ENCODE measurements at regions not wholly inside any gene's neighbourhood (a gene's known extent, or its start where the extent isn't known, plus 50 kb on each side); places are given as distances from the start of the nearest gene placed in this dataset.

DNA sequence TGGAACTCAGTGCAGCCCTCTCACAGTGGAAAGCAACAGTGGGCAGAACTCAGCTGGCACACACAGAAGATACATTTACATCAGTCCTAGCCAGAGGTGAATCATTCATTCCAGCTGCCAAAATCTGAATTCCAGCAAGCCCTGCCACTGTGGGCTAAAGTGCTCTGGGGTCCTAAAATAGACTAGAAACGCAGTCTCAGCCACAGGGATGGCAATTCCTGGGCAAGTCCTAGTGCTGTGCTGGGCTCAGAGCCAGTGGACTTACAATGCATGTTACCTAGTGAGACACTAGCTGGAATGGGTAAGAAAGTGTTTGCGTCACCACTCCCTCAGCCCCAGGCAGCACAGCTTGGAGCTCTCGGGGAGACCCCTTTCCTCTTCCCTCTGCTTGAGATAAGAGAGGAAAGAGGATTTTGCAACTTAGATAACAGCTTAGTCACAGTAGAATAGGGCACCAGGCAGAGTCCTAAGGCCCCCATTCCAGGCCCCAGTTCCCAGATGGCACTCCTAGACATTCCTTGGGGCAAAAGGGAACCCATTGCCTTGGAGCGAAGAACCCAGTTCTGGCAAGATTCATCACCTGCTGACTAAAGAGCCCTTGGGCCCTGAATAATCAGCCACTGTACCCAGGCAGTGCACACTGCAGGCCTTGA lies 592.9 kb downstream of the FSCB start:
- 75 to 85% methylated on average over 4 of the region's 4 CpGs for WGBS, 2 donors
- no peak for DNase-seq

GRCh38 chr14:43903209-43903608 lies 603.9 kb downstream of the FSCB start:
- intact Hi-C loops (cut with DNase I): no loop called here
- TF ChIP-seq CTCF (IDR thresholded peaks at IDR 0.05) (no peak), POLR2A (IDR thresholded peaks at IDR 0.05) (no peak)
- 68 to 70% methylated on average over 1 of the region's 1 CpG for WGBS, 2 donors

More for the DNA sequence above, 592.9 kb downstream of the FSCB start:
- H3K27me3 ChIP-seq: no peaks in the 10 kb centered on the region
- no peak overlapping the region for H3K4me3 ChIP-seq (replicated peaks in 1 of 3)
- H3K9me3 ChIP-seq: no peaks in the 10 kb centered on the region
- no peaks in the 10 kb centered on the region for H3K4me1 ChIP-seq
- intact Hi-C loops (cut with DNase I): no loop called here
- TF ChIP-seq POLR2A (IDR thresholded peaks at IDR 0.05) (no peak), CTCF (IDR thresholded peaks at IDR 0.05) (no peak)
- H3K27ac ChIP-seq: no peak overlapping the region
- no peaks in the 10 kb centered on the region for H3K36me3 ChIP-seq

DNA sequence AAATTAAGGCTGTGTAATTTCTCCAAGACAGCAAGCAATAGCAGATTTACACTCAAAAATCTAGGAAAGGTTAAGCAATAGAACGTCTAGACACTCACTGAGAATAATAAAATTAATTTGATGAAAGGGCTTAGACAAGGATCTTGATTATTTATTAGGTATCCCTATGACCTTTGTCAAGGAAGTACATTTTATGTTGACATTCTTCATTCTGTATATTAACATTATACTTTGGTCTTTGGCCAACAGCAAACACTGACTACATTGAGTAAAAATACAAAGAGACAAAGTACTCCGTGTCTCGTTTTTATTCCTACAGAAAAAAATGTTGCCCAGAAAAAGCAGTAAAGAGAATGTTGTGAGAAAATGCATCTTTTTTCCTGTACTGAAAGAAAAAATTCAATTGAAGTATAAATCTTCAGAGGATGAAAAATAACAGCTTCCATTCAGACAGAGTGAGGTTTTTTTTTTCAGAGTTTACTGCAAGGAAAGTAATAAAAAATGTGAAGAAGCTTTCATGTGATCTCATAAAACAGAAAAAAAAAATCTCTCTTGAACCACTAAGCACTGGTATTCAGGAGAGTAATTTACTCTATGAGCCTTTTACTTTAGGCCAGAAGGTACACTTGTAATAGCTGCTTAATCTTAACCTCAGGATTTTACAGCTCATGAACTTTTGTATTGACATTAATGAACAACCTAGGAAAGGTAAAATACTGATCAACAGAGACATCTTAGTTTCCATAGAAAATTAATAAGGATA lies 605.0 kb downstream of the FSCB start:
- Histone ChIP-seq H3K4me1 (no peaks in the 10 kb centered on the region), H3K27ac (no peak overlapping the region), H3K9me3 (no peaks in the 10 kb centered on the region), H3K27me3 (no peaks in the 10 kb centered on the region), H3K4me3 (replicated peaks in 1 of 3) (no peak overlapping the region), H3K36me3 (no peaks in the 10 kb centered on the region)
- TF ChIP-seq CTCF (IDR thresholded peaks at IDR 0.05) (no peak), POLR2A (IDR thresholded peaks at IDR 0.05) (no peak)
- no peak for DNase-seq
- WGBS, 2 donors: 59 to 62% methylated on average over 3 of the region's 3 CpGs
- intact Hi-C loops (cut with DNase I): no loop called here

More at GRCh38 chr14:43903209-43903608, 603.9 kb downstream of the FSCB start:
- Histone ChIP-seq H3K27ac (no peak overlapping the region), H3K9me3 (no peaks in the 10 kb centered on the region), H3K4me1 (no peaks in the 10 kb centered on the region), H3K4me3 (replicated peaks in 1 of 3) (no peak overlapping the region), H3K36me3 (no peaks in the 10 kb centered on the region), H3K27me3 (no peaks in the 10 kb centered on the region)
- no peak for DNase-seq

GRCh38 chr14:43900173-43900655 lies 606.9 kb downstream of the FSCB start:
- TF ChIP-seq POLR2A (IDR thresholded peaks at IDR 0.05) (no peak), CTCF (IDR thresholded peaks at IDR 0.05) (no peak)
- H3K27me3 ChIP-seq: no peaks in the 10 kb centered on the region
- H3K9me3 ChIP-seq: no peaks in the 10 kb centered on the region
- 48 to 55% methylated on average over 2 of the region's 2 CpGs for whole genome bisulfite sequencing, 2 donors
- no peak overlapping the region for H3K4me3 ChIP-seq (replicated peaks in 1 of 3)
- no peaks in the 10 kb centered on the region for H3K36me3 ChIP-seq
- intact Hi-C loops (cut with DNase I): no loop called here
- H3K27ac ChIP-seq: no peak overlapping the region
- no peak for DNase-seq
- no peaks in the 10 kb centered on the region for H3K4me1 ChIP-seq

DNA sequence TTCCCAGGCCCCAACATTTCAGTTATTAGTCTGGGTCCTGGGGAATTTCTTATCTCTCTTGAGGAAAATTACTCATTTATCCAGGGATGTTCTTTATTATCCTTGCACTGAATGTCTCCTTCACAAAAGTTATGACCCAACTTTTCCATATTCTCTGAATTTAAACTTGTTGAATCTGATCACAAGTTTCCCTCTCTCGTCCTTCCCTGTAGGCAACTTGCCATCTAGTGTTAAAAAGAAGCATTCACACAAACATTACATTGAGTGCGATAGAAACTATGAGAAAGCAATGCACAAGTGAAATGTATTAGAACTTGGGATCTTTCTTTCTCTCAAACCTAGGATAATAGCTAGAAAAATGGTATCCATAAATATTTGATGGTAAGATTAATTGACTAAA lies 608.4 kb downstream of the FSCB start:
- no peaks in the 10 kb centered on the region for H3K9me3 ChIP-seq
- intact Hi-C loops (cut with DNase I): no loop called here
- no peak overlapping the region for H3K27ac ChIP-seq
- no peak overlapping the region for H3K4me3 ChIP-seq (replicated peaks in 1 of 3)
- no peak for TF ChIP-seq POLR2A (IDR thresholded peaks at IDR 0.05)
- no peak for TF ChIP-seq CTCF (IDR thresholded peaks at IDR 0.05)
- no peaks in the 10 kb centered on the region for H3K27me3 ChIP-seq
- DNase-seq: no peak
- H3K4me1 ChIP-seq: no peaks in the 10 kb centered on the region
- WGBS, 2 donors: 62 to 73% methylated on average over 2 of the region's 2 CpGs
- H3K36me3 ChIP-seq: no peaks in the 10 kb centered on the region

Data from thyroid gland (tissue), 4 donors.